ENCODE measurements at regions not wholly inside any gene's neighbourhood (a gene's known extent, or its start where the extent isn't known, plus 50 kb on each side); places are given as distances from the start of the nearest gene placed in this dataset.

- no peak for TF ChIP-seq CTCF (IDR thresholded peaks at IDR 0.05; ENCODE audit: low read depth, low read length, missing control alignments)
- DNase-seq (ENCODE audit: low read depth): no peak
- H3K4me3 ChIP-seq (ENCODE audit: low read depth, low read length): no peak overlapping the region
Observed at GRCh38 chr4:100049872-100050271, 99.8 kb upstream of the H2AZ1 start.

- no peak overlapping the region for H3K4me3 ChIP-seq (ENCODE audit: low read depth, low read length)
- TF ChIP-seq CTCF (IDR thresholded peaks at IDR 0.05; ENCODE audit: low read depth, low read length, missing control alignments): no peak
- no peak for DNase-seq (ENCODE audit: low read depth)
Observed at GRCh38 chr4:100042711-100043110, 92.6 kb upstream of the H2AZ1 start.

- H3K4me3 ChIP-seq (ENCODE audit: low read depth, low read length): no peak overlapping the region
- TF ChIP-seq CTCF (IDR thresholded peaks at IDR 0.05; ENCODE audit: low read depth, low read length, missing control alignments): no peak
- DNase-seq (ENCODE audit: low read depth): no peak
Observed at GRCh38 chr4:100042235-100042634, 92.2 kb upstream of the H2AZ1 start.

GRCh38 chr4:100041646-100042045 lies 91.6 kb upstream of the H2AZ1 start:
- H3K4me3 ChIP-seq (ENCODE audit: low read depth, low read length): no peak overlapping the region
- no peak for DNase-seq (ENCODE audit: low read depth)
- no peak for TF ChIP-seq CTCF (IDR thresholded peaks at IDR 0.05; ENCODE audit: low read depth, low read length, missing control alignments)

GRCh38 chr4:100034023-100034664 lies 84.1 kb upstream of the H2AZ1 start:
- TF ChIP-seq CTCF (IDR thresholded peaks at IDR 0.05; ENCODE audit: low read depth, low read length, missing control alignments): no peak
- no peak overlapping the region for H3K4me3 ChIP-seq (ENCODE audit: low read depth, low read length)
- DNase-seq (ENCODE audit: low read depth): no peak

GRCh38 chr4:100026066-100026465 lies 76.0 kb upstream of the H2AZ1 start:
- no peak for TF ChIP-seq CTCF (IDR thresholded peaks at IDR 0.05; ENCODE audit: low read depth, low read length, missing control alignments)
- no peak for DNase-seq (ENCODE audit: low read depth)

GRCh38 chr4:100023800-100024199 lies 73.7 kb upstream of the H2AZ1 start:
- no peak for TF ChIP-seq CTCF (IDR thresholded peaks at IDR 0.05; ENCODE audit: low read depth, low read length, missing control alignments)
- no peak for DNase-seq (ENCODE audit: low read depth)
- no peak overlapping the region for H3K4me3 ChIP-seq (ENCODE audit: low read depth, low read length)

More at GRCh38 chr4:100026066-100026465, 76.0 kb upstream of the H2AZ1 start:
- no peak overlapping the region for H3K4me3 ChIP-seq (ENCODE audit: low read depth, low read length)

Measured in GM12864 (cell line).